ENCODE measurements at regions not wholly inside any gene's neighbourhood (a gene's known extent, or its start where the extent isn't known, plus 50 kb on each side); places are given as distances from the start of the nearest gene placed in this dataset.
A peak's percentile ranks its signal among the peaks of the same experiment; 100 is the strongest.

DNA sequence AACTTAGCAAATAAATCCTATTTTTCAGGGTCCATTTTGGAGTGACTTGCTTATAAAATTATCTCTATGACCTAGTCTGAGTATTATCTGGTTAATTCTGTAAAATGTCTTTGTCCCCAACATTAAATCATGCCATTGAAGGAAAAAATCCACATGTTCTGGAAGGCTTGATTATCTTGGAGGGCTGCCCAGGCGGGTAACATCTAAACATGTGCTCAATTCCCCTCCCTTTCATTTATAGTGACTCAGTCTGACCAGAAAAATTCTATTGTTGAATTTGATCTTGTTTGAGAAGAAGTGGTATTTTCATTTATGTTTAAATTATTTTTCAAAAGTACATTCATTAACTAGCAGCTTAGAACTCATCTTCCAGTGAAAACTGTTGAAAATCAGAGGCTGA is 55.4 kb upstream of the SLC10A7 start:
- no peak for DNase-seq (ENCODE audit: low spot score)

DNA sequence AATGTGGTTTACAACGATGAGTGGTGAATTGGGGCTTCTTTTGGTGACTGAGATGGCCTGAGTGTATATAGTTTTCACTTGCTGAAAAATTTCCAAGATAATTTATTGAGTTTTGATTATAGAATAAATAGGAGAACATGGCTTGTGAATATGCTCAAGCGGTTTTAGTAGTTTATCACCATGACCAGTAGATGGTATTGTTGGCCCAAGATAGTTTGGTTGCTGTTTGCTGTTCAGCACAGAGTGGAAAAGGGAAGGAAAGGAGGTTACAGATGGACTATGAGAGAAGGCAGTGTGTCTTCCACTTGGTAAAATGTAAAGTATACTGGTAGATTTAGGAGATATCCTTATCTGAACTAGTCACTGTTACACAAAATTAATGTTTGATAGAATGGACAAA is 55.8 kb upstream of the POU4F2 start:
- no peak for DNase-seq (ENCODE audit: low spot score)

DNA sequence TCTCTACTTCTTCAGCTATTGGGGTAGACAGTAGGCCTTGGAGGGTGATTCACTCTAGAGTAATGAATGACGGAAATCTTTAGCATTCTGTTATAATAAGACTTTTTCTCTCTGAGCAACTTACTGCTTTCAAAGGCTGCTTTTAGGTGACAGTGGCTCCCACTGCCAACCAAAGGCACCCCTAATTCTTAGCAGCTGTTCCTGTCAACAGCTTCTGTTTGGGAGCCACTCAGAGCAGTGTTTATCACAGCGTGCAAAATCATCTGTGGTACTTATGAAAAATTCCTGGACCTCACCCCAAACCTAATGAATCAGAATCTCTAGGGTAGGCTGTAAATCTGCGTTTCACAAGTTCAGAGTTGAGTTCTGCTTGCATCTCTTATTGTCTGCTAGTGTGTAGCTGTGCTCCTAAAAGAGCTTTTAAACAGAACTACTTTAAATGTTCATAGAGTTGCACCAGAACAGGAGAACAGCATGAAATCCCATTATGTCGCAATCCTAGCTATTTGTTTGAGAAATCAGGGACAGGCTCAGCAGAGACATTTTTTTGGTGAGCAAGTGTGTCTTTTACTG is 52.8 kb upstream of the POU4F2 start:
- peak; percentile 68 for DNase-seq (ENCODE audit: low spot score)
